GM18508 (cell line): ENCODE measurements at regions not wholly inside any gene's neighbourhood (a gene's known extent, or its start where the extent isn't known, plus 50 kb on each side); places are given as distances from the start of the nearest gene placed in this dataset.
"Not testable (repeated sequence)": the region's sequence is repeated elsewhere in the genome, so short reads cannot be mapped to it uniquely, and the experiment has no call there.

Experiments used
- ATAC-seq: cut with Tn5 transposase; IDR thresholded peaks from one replicate; pipeline ENCODE4 v1.9.1; 2021; ENCODE audit warnings: moderate number of reproducible peaks; ENCODE audit not compliant: insufficient read depth, unreplicated experiment

DNA sequence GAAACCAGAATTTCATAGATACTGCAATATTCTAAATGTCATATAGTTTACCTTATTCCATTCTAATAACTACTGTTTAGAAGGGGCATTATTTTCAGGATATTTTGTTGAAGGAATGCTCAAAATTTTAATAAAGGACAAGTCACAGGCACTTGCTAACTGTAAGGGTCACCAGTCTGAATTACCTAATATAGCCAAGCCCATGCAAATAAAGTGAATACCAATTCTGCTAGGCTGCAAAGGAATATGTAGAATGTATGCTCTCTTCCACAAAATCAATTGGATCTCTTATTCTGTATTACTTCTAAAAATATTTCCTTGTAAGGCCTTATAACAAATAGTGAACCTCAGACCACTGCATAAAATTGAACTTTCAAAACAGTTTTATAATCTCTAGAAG is 52.3 kb upstream of the FAT4 start:
- ATAC-seq = no peak

DNA sequence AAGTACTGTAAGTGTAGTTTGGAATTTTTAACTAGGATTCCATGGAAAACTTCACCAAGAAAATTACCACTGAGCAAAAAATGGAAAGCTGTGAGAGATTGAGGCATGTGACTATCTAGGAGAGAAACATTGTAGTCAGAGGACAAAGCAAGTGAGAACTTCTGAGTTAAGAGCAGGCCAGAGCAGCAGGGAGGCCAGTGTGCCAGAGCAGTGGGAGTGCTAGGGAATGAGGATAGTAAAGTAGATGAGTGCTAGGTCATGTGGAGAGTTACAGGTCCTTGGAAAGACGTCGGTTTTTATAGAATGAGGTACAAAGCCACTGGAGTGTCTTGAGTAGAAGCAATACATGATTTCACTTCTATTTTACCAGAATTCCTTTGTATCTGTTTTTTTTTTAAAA is 52.7 kb upstream of the FAT4 start:
- ATAC-seq = no peak

DNA sequence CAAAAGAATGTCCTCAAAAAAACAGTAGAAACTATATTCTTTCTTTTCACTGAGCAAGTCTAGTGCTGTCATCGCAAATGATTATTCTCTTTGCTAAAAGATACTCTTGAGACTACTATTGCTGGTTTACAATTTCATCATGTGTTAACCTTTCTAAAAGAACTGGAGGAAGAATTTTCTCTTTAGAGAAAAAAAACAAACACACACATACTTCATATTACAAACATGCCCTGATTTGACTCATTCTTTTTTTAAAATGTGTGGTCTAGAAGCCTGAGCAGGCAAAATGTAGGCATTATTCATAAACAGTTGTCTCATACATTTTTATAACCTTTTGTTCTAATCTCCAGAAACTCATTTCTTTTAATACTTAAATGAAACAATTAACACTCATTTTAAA is 60.6 kb upstream of the FAT4 start:
- ATAC-seq = no peak

GRCh38 chr4:125244848-125245450 is 69.8 kb upstream of the FAT4 start:
- no peak for ATAC-seq

- ATAC-seq = no peak
These were observed 70.9 kb upstream of the FAT4 start for GRCh38 chr4:125243789-125244397.

DNA sequence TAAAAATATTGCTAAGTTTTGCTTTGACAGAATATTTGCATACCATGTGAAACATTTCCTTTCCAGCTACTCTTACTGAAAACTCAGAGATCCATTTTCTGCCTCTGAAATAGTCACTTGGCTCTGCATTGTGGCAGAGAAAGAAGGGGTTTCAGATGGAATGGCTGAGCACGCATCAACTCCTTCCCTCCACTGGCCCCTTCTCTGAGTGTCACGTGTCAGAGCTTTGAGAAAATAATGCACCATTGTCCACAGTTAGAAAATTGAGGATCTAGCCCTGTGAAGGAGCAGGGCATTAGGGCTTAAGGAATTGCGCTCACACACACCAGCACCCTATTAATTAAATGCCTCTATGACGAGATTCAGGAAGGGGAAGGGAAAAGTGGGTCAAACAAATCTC is 78.8 kb upstream of the FAT4 start:
- no peak for ATAC-seq

DNA sequence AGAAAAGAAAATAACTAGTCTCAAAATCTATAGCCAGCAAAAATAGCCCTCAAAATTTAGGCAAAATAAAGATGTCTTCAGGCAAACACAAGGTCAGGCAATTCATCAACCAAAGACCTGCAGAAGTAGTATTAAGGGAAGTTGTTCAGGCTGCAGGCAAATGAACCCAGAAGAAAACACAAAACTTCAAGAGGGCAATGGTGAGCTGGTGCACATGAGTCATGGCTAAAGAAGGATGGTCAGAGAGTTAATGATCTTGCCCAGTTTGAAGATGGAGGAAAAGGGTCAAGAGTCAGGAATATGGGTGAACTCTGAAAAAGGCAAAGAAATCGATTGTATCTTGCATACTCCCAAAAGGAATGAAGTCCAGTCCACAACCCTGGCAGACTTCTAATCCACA is 83.1 kb upstream of the FAT4 start:
- ATAC-seq = no peak

- no peak for ATAC-seq
These were observed 85.1 kb upstream of the FAT4 start for GRCh38 chr4:125229596-125230058.

DNA sequence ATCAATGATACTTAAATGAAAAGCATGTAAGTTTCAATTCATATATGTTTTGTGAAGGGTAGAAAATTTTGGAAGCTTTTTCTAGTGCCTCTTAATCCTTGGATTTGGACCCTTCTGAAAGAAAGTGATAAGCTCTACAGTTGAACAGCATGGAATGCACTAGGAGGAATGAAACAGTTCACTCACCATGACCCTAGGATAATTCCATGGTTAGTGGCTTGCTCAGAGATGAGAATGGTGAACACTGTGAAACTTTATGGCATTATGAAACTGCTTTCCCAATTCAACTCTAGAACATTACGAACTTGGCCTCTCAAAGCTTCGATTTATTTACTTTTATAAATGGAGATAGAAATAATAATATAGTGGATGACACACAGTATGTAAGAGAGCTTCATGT is 88.9 kb upstream of the FAT4 start:
- ATAC-seq = no peak

DNA sequence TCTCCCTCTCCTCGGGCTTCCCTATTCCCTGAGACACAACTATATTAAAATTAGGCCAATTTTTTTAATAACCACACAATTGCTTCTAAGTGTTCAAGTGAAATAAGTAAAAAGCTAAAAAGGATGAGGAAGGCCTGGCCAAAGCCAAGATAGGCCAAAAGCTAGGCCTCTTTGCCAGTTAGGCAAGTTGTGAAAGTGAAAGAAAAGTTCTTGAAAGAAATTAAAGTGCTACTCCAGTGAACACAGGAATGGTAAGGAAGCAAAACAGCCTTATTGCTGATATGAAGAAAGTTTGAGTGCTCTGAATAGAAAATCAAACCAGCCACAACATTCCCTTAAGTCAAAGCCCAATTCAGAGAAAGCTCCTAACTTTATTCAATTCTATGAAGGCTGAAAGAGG is 114.2 kb upstream of the FAT4 start:
- no peak for ATAC-seq

- no peak for ATAC-seq
These were observed 115.8 kb upstream of the FAT4 start for GRCh38 chr4:125198916-125199315.

- not testable (repeated sequence) for ATAC-seq
These were observed 122.8 kb upstream of the FAT4 start for GRCh38 chr4:125191874-125192459.

GRCh38 chr4:125191232-125191631 is 123.5 kb upstream of the FAT4 start:
- no peak for ATAC-seq

DNA sequence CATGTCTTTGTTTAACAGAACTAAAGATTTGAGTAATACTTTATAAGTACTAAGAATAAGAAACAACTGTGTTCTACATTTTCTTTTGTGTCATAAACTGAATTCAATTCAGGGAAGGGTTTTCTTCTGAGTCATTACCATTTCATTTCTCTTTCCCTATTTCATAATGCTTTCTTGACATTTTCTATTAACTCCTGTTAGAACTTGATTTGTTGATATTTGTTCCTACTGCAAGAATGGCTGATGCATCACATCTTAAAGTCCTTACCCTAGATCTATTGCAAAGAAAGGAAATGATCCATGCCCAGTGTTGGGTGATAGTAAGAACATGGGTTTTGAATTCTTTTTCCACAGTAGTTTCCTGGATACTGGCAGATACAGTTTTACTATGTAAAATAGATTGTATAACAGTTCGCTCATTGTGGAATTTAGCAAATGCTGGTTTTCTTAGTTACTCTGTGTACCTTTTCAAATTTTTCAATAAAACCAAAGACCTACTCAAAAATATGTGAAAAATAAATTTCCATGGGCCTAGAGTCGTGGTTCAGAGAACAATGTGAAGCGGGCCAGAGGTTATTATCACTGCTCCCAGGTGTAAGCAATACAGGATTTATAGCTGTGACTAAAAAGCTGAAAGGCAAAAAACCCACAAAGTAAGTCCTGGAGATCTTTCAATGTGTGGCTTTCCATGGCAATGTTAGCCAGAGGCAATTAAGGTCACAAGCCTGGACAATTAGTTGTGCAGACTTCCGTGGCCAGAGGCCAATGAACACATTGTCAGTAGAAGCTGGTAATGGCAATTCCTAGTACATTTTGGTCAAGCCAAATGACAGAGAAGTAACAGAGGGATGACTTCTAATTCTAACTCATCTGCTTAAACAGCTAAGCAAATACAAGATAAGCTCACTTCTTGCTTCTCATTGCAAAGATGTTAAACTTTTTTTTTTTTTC is 127.3 kb upstream of the FAT4 start:
- ATAC-seq = no peak

- no peak for ATAC-seq
These were observed 130.6 kb upstream of the FAT4 start for GRCh38 chr4:125184116-125184515.

DNA sequence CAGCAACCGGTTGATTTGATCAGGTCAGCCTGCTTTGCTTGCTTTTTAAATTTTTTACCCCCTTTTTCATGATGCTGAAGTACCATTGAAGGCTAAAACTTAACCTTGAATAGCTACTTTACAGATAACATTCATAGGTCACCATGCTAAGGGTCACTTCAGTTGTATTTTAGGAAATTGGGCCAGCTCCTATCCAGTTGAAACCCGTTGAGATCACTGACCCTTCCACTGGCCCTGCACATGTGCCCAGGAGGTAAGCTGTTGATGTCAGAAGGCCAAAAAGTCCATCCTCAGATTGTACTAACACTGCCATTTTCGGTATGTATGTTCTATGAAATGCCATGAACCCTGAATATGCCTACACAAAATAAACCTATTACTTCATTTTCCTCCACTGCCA is 133.0 kb upstream of the FAT4 start:
- no peak for ATAC-seq

DNA sequence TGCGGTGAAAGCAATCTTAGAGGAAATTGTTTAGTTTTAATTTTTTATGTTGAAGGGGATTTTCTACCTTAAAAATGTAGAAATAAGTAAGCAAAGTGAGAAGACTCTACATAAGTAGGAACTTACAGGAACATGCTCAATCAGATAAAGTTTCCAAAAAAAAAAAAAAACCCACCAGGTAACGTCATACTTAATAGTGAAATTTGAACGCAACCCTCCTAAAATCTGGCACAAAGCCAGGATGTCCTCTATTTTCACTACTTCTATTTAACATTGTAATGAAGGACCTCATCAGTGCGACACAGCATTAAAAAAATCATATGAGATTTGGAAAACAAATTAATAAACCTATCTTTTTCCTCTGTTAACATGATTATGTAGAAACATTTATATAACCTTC is 135.0 kb upstream of the FAT4 start:
- no peak for ATAC-seq

- ATAC-seq = no peak
These were observed 145.6 kb upstream of the FAT4 start for GRCh38 chr4:125169192-125169591.

DNA sequence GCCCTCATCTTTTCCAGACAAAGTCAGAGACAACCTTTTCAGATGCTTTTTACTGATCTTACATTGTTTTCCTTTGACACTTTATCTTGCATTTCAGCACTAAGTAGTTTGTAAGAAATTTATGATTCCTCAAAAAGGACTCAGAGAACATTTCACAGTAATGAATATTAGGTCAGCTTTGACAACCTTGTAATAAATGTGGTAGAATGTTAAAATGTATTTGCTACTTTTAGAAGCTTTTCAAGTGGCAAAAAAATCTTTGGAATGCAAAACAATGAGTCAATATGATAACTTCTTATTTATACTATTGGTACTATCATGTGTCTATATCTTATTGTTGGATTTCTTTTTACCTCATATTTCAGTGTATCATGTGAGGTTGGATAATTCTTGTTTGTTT is 146.2 kb upstream of the FAT4 start:
- no peak for ATAC-seq

DNA sequence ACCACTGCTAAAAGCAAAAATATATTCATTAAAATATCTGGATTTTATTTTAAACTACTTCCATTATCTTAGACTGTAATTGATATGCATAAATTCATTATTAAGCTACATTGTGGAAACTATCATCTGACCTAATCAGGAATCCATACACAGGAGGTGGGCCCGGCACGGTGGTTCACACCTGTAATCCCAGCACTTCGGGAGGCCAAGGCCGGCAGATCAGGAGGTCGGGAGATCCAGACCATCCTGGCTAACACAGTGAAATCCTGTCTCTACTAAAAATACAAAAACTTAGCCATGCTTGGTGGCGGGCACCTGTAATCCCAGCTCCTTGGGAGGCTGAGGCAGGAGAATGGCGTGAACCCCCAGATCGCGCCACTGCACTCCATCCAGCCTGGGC is 148.7 kb upstream of the FAT4 start:
- not testable (repeated sequence) for ATAC-seq

DNA sequence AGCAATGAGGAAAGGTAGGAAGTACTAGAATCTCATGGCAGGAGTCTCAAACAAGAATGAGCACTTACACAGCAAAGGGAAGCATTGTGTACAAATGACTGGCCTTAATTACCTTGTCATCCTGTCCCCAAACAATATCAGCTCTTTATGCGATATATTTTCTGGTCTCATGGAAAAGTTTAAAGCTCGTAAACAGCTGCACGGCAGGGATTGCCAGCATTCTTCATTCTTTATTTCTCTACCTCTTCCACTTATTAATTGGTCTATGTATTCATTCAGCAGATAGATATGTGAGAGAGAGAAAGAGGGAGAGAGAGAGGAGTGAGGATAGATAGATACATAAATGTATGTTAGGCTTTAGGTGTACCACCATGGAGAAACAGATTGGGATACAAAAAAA is 155.8 kb upstream of the FAT4 start:
- no peak for ATAC-seq
